Pons (tissue), 1 donor: ENCODE measurements at regions not wholly inside any gene's neighbourhood (a gene's known extent, or its start where the extent isn't known, plus 50 kb on each side); places are given as distances from the start of the nearest gene placed in this dataset.

Experiments
- DNase-seq: peaks from one replicate; pipeline ENCODE4 v3.0.0-alpha.2; 2016; ENCODE audit warnings: low spot score

- no peak for DNase-seq
Observed at GRCh38 chr1:147852706-147853225, 49.8 kb upstream of the GJA8 start.
